Activated CD4-positive, alpha-beta T cell treated with anti-CD3 and anti-CD28 coated beads, Interleukin-2, amount 50 U/mL, for 1 hour (primary cell): ENCODE measurements at regions not wholly inside any gene's neighbourhood (a gene's known extent, or its start where the extent isn't known, plus 50 kb on each side); places are given as distances from the start of the nearest gene placed in this dataset.

Source experiments
- DNase-seq: peaks from one replicate; pipeline ENCODE4 v3.0.0-alpha.2; 2020

DNA sequence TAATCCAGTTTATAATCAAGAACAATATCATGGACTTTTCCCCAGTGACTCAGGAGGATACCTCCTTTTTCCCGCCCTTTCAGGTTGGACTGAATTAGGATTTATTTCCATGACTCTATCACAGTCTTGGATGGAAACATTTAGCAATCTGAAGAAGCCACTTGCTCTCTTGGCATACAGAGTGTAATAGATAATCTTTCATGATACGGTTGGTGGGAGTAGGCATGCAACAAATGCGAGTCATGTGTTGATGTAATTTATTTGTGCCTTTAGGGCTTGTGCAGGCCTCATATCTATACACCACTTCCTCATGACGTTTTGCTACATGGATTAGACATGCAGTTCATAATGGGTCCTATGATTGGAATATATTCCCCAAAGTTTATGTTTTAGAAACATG is 54.2 kb upstream of the MCTP2 start:
- DNase-seq: no peak

DNA sequence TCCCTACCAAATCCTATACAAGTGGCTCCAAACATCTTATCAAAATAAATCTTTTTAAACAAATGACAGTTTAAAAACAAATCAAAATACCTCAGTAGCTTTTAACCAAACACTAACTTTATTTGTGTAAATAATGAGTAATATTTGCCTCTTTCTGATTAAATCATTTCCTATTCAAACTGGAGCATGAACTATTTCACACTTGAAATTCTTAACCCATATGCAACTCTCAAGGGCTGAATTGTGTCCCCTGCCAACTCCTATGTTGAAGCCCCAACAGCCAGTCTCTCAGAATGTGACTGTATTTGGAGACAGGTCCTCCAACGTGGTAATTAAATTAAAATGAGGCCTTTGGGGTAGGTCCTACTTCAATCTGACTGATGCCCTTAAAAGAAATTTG is 55.9 kb upstream of the MCTP2 start:
- no peak for DNase-seq

DNA sequence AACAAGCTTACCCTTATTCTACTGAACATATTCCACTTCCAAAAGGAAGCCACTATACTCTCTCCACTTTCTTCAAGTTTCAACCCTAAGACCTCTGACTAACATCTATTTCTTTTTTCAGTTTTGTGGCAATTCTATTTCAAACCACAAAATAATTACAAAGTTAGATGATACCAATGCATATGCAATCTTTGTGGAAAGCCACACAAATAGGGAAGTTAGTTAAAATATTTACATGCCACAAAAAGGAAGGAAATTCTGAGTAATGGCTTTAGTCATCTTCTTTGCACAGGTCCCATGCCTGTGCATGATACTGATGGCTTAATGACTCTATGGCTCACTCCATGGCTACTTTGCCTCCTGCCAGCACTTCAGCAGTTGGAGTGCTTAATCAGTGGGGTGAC is 57.0 kb upstream of the MCTP2 start:
- no peak for DNase-seq

DNA sequence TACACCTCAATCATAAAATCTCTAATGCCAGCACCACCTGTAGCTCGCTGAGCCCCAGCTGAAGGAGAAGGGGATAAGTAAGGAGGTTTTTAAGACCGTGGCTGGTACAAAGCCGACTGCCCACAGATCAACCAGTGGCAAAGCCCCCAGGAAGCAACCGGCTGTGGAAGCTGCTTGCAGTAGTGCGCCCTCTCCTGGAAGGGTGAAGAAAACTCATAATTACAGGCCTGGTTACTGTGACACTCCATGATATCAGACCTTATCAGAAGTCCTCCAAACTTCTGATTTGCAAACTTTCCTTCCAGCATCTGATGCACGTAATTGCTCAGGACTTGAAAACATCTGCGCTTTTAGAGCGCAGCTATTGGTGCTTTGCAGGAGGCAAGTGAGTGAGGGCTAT is 63.1 kb upstream of the MCTP2 start:
- DNase-seq: no peak

DNA sequence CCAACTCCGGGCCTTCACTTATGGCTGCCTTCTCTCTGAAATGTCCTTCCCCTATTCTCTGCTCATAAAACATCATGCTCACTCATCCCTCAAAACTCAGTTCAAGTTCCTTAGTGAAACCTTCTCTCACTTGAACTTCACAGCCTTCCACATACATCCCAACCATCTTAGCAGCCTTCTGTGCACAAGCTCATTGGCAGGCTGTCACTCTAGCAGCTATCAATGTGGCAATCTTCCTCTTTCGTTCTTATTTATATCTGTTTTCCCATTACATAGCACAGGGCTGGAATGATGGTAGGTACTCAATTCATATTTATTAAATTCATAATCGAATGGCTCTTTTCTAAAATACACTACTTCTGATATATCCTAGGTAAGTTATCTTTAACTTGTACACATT is 66.4 kb upstream of the MCTP2 start:
- no peak for DNase-seq

DNA sequence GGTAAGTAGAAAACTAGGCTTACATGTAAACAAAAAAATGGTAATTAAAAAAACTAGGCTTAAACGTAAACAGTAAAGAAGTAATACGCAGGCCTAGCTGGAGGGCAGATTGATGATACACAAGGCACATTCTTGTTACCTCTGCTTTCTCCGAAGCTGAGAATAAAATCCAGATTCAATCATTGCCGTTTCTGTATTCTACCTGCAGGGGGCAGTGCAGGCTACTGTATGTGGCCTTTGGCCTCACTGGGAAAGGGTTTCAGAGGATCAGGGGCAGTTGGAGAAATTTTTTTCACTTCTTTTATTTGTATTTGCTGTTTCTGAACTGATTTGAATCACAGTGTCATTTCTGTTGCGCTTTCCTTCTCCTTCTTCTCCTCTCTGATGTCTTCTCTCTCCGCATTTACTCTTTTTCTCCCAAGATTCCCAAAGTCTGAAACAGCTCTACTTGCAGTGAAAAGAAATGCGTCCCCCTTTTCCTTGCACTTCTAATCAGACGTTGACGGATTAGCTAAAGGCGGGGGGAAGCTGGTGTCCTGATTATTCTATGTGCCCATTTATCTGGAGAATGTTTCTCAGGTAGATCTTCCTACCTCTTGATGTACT is 67.1 kb upstream of the MCTP2 start:
- peak; percentile 42 for DNase-seq

DNA sequence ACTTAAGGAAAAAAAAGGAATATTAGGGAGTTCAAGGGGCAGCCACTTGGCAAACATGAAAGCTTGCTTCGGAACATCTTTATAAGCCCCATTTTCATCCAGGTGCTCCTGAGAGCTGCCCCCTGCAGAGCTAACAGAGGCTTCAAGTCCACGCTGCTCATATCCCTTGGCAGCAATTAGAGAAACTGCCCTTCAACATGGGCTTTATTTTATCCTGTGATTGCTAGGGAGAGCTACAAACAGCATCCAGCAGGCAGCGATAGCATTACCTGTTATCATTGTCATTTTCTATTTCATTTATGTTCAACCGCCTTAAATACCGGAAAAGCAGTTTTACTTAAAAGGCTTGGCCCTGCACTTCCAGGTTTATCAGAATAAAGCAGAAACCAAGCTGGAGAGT is 68.4 kb upstream of the MCTP2 start:
- no peak for DNase-seq

DNA sequence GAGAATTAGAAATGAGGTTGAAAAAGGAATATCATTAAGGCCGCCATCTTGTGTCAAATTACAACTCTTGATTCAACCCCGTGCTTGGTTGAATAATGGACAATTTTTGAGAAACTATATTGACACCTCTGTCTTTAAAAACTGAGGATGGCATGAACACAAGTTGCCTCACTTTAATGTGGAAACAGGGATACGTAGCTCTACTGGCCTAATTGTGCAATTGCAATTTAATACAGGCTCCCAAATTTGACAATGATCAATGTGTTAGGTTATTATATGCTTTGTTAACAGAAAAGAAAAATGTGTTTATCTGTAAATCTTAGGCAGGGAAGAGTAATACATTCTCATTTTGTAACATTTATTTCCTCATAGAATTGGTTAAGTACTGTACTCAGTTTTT is 77.1 kb upstream of the MCTP2 start:
- DNase-seq: no peak

DNA sequence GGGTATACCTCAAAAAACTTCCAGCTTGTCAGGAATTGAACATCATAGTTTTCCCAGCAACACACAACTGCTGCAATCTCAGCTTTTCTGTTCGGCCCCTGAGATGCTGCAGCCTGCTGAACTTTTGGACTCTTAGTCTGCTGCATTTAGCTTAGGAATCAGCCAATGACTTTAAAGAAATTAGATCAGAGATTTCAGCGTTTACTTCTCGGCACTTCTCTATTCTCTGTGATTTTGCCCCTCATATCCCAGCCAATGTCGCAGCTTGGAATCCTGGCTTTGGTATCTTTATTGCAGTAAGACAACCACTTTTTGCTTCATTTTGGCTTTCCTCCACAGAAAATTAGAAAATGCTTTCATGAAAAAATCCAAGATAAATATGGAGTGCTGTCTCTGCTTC is 86.3 kb upstream of the MCTP2 start:
- DNase-seq: no peak

DNA sequence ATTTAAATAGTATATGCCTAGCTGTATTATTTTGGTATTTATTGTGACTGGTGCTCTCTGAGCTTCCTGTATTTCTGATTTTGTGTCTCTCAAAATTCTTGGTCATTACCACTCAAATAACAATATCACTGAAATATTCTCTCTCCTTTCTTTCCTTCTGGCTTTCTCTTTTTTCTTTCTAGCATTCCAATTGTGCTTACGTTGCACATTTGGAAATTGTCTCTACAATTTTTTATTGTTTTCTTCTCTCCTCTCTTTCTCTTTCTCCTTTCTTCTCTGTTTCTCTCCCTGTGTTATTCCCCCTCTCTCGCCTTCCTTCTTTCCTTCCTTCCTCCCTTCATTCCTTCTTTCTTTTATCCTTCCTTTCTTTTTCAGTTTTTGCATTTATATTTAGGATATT is 89.6 kb upstream of the MCTP2 start:
- no peak for DNase-seq

DNA sequence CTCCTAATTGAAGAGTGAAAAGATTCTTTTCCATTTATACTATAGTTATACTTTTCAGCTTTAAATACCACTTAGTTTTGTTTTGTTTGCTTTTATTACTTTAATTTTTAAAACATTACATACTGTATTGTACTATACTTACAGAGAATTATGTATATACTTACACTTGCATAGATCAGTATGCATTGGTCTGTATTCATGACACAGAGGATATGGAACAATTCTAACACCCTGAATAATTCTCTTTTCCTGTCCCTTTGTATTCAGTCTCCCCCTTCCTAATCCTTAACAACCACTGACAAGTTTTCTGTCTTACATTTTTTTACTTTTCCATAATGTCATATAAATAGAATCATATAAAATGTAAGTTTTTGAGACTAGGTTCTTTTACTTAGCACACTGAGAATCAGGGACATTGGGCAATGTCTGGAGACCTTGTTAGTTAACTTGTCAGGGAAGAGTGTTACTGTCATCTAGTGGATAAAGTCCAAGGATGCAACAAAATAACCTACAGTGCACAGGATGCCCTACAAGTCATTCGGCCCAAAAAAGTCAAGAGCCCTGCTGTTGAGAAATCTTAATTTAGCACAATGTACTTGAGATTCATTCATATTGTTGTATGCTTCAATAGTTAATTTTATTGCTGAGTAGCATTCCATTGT is 95.7 kb upstream of the MCTP2 start:
- DNase-seq: no peak

DNA sequence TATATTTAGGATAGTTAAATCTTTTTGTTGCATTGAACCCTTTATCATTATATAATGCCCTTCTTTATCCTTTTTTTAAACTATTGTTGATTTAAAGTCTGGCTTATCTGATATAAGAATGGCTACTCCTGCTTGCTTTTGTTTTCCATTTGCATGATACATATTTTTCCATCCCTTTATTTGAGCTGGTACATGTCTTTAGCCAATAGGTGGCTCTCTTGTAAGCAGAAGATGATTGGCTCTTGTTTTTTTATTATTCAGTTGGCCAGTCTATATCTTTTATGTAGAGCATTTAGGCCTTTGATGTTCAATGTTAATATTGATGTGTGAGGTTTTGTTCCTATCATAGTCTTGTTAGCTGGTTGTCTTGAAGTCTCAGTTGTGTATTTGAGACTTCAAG is 99.5 kb upstream of the MCTP2 start:
- DNase-seq: no peak

DNA sequence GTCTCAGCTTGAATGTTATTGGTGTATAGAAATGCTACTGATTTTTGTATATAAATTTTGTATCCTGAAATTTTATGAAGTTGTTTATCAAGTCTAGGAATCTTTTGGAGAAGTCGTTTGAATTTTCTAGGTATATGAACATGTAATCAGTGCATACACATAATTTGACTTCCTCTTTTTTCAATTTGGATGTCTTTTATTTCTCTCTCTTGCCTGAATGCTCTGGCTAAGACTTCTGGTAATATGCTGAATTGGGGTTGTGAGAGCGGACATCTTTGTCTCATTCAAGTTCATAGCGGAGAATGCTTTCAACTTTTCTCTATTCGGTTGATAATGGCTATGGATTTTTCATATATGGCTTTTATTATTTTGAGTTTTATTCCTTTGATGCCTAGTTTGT is 100.9 kb upstream of the MCTP2 start:
- no peak for DNase-seq

DNA sequence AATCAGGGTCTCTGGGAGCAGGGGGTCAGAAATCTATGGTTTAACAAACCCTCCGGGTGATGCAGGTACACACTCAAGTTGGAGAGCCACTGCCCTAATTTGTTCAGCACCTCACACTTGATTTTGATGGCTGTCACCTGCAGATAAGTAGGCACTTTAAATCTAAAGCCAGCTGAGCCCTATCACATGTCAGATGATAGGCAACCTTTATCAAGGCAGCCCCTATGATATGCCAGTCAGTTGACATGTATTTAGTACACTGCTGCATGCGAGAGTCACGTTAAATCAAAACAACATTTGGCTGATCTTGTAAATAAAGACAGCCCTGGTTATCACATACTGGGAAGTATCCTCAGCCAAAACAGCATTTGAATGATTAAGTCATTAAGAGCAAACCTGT is 104.4 kb upstream of the MCTP2 start:
- no peak for DNase-seq

DNA sequence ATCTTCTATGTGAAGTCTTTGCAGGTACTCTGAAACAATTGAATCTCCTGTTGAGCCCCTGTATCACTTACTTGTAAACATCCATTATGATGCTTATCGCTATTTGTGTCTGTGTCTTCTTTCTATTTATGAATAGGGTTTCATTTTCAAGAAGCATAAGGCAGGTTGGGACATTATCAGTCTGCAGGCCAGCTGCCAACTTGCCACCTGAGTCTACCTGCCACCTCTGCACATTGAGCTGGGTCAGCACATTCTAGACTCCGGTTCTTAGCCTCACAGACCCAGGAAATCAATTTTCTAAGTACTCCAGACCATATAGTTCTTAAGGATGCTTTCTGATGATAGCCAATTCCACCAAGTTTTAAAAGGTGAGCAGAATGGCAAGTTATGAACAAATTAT is 105.7 kb upstream of the MCTP2 start:
- no peak for DNase-seq

DNA sequence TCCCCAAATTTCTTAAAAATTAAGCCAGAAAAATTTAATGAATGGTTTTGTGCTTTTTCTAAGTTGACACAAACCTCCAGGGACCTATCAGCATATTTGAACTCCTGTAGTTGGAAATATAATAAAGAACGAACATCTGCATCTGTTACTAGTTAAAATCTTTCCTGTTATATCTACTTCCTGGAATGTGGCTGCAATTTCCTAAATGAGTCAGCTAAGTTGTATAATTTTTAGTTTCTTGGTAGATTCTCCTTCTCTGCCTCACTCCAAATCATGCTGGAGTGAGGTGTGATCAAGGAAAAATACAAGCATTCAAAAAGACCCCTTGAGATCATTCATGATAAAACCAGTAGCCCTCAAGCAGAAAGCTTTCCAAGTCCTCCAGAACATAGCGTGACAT is 106.2 kb upstream of the MCTP2 start:
- DNase-seq: no peak

DNA sequence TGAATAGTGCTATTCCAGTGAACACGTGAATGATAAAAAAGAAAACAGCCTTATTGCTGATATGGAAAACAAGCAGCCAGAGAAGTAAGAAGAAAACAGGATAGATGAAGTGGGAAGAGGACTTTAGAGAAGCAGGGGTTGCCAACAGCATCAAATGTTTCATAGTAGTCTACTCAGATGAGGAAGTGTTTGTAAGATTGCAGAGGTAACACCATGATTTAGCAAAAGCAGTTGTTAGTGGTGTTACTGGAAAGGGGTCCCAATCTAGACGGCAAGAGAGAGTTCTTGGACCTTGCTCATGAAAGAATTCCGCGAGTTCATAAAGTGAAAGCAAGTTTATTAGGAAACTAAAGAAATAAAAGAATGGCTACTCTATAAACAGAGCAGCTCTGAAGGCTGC is 108.8 kb upstream of the MCTP2 start:
- no peak for DNase-seq

DNA sequence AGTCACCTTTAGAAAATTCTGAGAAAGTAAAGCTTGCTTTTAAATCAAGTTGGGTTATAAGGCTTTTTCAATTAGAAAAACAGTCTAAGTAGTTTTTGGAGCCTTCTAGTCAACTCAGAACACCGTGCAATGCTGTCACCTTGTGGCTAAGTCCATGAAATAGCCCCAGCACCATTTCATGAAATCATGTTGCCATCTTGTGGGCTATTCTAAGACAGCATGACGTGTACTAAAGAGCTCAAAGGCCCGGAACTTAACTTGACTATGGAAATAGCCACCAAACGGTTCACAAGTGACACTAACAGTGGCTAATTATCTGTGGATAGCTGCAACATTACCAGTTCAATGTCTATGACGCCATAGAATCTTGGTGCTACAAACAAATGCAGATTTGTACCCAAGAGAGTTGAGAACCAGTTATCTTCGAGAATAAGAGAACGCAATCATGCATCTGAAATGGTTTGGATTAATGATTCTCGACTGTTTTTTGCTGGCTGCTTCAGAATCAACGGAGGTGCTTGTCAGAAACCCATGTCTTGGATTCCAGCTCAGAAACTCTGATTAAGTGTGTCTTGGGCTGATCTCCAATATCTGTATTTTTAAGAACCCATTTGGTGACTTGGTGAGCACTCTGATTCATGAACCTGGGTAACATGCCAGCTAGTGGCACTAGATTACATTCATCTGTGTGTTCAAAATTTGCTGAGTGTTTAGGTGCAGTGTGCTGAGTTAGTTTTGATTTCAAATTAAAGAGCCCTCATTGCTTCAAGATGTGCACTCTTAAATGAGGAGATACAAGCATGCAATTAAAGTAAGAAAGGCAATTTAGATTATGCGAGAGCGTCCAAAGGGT is 111.2 kb upstream of the MCTP2 start:
- DNase-seq: peak; percentile 19

DNA sequence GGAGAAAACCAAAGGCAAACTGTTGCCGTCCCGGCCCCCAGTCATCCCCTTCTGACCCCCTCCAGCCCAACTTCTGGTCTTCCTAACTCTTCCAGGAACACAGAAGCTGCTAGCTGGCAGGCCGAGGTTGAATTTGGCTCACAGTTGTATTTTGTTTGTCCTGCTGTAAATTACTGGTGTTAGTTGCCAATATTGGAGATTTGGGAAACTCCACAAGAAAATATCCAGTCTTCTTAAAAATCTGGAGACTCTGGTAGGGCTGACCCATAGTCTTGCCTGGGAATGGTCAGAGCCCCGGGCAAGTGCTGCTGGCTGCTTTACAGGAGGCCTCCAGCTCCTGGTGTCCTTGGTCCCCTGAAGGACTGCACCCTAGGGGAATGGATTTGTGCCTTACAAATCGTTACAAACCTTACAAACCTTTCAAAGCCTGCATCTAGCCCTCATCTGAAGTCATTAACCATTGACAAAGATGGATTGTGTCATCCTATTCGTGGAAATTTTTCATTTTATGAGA is 112.0 kb upstream of the MCTP2 start:
- DNase-seq: no peak

DNA sequence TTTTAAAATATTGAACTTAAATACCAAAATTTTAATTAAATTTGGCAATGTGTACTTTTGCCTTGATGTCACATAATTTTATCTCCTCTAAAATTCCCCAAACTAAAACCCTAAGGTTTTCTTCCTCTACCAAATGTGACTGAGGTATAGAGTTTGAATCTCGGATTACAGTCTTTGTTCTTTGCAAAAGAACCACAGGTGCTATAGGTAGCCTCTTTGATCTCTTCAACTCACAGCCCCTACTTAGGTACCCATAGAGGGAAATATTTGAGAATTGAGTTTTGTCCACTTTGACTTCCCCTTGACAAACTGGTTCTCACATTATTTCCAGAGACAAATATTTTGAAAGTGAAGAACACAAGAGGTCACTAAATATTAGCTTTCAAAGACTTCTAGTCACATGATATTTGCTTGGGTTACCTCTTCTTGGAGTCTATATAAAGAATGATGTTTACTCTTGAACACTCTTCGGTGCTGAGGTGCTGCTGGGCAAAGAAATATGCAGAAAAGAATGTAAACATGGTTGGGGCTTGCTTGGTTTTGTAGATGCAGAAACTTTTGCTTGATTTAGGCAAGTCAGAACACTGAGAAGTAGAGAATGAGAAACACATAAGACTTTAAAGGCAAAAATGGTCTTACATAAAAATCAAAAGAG is 120.8 kb upstream of the MCTP2 start:
- DNase-seq: no peak

DNA sequence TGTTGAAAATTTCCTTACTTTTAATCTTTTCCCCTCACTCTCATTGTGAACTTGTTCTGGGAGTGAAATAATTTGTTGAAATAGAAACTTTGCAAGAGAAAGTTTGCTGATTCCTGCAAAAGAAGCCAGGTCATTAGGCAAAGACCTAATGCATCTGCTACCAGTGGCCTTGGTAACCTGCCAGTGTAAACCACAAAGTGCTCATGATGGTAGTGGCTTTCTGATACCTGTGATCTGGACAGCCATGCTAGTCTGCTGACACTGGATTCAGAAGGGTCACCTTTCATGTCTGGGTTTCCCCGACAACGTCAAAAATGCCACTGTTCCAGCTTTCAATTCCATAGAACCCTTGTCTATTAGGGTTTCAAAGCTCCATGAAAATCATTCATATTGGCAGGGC is 123.7 kb upstream of the MCTP2 start:
- DNase-seq: no peak

DNA sequence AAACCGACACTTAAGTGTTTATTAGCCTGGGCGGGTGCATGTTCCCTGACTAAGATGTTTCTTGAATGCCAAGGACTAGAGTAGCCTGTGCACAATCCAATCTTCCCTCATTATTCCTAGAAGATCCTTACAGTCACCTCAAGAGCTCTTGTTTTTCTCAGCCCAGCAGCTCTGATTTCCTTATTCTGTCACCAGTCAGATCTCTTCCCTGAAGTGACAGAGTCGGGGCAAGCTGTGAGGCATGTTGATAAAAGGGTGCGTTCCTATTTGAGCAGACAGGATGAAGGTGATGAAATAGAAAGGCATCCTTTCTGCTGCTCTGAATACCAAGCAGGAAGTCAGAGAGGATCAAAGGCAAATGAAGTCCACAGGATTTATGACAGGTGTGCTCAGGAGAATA is 125.6 kb upstream of the MCTP2 start:
- DNase-seq: no peak

DNA sequence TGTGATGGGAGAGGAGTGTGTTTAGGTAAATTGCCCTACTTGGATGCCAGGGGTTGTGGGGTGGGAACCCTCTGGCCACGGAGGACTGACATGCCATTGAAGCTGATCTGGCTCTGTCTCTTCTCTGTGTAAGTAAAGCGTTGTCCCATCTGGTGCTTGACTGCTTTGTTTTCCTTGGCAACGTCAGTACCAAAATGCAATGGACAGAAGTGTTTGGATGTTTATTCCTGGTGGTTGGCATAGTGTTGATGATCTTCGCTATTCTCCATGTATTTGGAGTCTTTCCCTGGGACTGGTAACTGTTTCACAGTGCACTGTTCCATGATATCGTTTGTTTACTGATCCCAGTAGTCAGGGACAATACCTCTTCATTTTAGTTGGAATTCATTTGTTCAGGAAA is 130.5 kb upstream of the MCTP2 start:
- no peak for DNase-seq

DNA sequence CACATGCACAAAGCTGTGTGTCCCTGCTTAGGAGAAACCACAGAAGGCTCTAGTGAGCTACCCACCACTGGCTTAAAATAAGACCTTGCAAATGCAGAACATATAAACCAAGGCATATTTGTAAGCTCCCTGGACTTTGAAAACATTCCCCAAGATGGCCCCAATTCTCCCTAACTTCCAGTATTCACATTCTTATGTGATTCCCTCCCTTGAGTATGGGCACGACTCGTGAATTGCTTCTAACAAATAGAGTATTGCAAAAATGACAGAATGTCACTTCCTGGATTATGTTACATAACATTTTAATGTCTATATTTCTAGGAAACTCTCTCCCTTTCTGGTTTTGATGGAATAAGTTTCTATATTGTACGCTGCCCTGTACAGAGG is 131.8 kb upstream of the MCTP2 start:
- no peak for DNase-seq
